ENCODE measurements at regions not wholly inside any gene's neighbourhood (a gene's known extent, or its start where the extent isn't known, plus 50 kb on each side); places are given as distances from the start of the nearest gene placed in this dataset.

DNA sequence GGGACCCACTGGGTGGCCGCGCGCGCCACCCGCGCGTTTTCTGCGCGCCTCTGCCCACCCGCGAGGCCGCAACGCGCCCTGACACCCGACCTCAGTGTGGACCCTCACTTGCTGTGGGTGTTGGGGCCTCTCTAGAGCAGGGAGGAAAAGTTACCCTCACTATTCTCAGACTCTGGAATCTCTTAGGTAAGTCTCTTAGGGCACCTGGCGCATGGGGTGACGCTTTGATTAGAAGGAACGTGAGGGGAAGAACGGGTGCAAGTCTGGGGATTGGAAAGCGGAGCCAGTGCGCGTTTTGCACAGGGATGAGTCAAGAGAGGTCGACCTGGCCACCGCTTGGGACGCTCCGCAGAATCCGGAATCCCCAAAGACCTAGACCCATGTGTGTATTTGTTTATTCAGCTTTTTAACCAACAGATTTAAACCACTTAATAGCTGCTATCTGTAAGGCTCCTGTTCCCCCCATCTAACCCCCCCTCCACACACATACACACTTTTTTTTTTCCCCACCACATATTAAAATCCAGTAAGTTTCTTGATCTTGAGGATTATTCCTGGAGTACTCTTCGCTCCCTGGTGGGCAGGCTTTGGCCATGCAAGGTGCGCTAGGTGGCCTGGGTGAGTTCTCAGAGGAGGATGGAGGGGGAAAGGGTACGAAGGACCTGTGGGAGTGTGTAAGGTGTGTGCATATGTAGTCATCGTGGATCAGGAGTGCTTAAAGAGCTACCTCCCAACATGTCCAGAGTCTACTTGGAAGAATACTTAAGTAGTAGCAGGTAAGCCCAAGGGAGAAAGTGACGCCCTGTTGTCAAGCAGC lies 169.1 kb upstream of the PPP1R3A start:
- TF ChIP-seq, protein P1, sequence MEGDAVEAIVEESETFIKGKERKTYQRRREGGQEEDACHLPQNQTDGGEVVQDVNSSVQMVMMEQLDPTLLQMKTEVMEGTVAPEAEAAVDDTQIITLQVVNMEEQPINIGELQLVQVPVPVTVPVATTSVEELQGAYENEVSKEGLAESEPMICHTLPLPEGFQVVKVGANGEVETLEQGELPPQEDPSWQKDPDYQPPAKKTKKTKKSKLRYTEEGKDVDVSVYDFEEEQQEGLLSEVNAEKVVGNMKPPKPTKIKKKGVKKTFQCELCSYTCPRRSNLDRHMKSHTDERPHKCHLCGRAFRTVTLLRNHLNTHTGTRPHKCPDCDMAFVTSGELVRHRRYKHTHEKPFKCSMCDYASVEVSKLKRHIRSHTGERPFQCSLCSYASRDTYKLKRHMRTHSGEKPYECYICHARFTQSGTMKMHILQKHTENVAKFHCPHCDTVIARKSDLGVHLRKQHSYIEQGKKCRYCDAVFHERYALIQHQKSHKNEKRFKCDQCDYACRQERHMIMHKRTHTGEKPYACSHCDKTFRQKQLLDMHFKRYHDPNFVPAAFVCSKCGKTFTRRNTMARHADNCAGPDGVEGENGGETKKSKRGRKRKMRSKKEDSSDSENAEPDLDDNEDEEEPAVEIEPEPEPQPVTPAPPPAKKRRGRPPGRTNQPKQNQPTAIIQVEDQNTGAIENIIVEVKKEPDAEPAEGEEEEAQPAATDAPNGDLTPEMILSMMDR (conservative IDR thresholded peaks at IDR 0.05 in 1 of 2, IDR thresholded peaks at IDR 0.05 in 1 of 2; ENCODE audit: extremely low read depth in 1 of 2, insufficient read depth in 1 of 2, low read depth in 1 of 2, low read length in 2 of 2), result no peak
- TF ChIP-seq EZH2 (IDR thresholded peaks at IDR 0.05; ENCODE audit: borderline replicate concordance, low read length), result no peak
